Kidney (tissue), 13 donors: ENCODE measurements at regions not wholly inside any gene's neighbourhood (a gene's known extent, or its start where the extent isn't known, plus 50 kb on each side); places are given as distances from the start of the nearest gene placed in this dataset.

Experiments
- DNase-seq, 5 donors: peaks; one replicate each; pipeline ENCODE4 v3.0.0-alpha.2; 2013 to 2020
- FAIRE-seq: peaks from 2 replicates; lab custom pipeline; 2012; peaks lifted over from hg19 to GRCh38; lab: Jason Lieb, UNC
- H3K27ac ChIP-seq, 2 donors: one replicate each; pipeline ENCODE4 v1.7.0; 2013; ENCODE audit warnings: low read depth in 2 of 2, low read length in 2 of 2, inconsistent platforms in 1 of 2
- H3K27me3 ChIP-seq: one replicate; pipeline ENCODE4 v1.7.1; 2013; ENCODE audit warnings: low read length, inconsistent platforms; ENCODE audit not compliant: control insufficient read depth, insufficient read depth
- H3K36me3 ChIP-seq, 3 donors: one replicate each; pipeline versions ENCODE4 v1.7.0 to v1.7.1; 2013; ENCODE audit warnings: low read length in 3 of 3, control low read depth in 1 of 3, inconsistent platforms in 1 of 3; ENCODE audit not compliant: insufficient read depth in 3 of 3, control insufficient read depth in 2 of 3
- H3K4me1 ChIP-seq, 3 donors: one replicate each; pipeline versions ENCODE4 v1.7.0 to v1.7.1; 2013; ENCODE audit warnings: low read length in 3 of 3, inconsistent platforms in 1 of 3, low read depth in 1 of 3; ENCODE audit not compliant: control insufficient read depth in 2 of 3, insufficient read depth in 2 of 3
- H3K4me3 ChIP-seq, 3 donors: one replicate each; pipeline versions ENCODE4 v1.7.0 to v1.8.1; 2013; ENCODE audit warnings: low read length in 3 of 3, control low read depth in 1 of 3, inconsistent platforms in 1 of 3
- H3K9ac ChIP-seq, 3 donors: one replicate each; pipeline versions ENCODE4 v1.7.0 to v1.7.1; 2013; ENCODE audit warnings: low read length in 3 of 3, control low read depth in 1 of 3, inconsistent platforms in 1 of 3
- H3K9me3 ChIP-seq, 3 donors: one replicate each; pipeline versions ENCODE4 v1.7.0 to v1.7.1; 2013; ENCODE audit warnings: low read length in 3 of 3, control low read depth in 1 of 3, inconsistent platforms in 1 of 3; ENCODE audit not compliant: control insufficient read depth in 2 of 3, insufficient read depth in 1 of 3
- CTCF ChIP-seq: IDR thresholded peaks from 3 replicates; pipeline ENCODE4 v1.5.1; 2012; ENCODE audit warnings: mild to moderate bottlenecking, moderate library complexity, borderline replicate concordance; ENCODE audit not compliant: insufficient read depth; ENCODE audit errors: extremely low read depth
- intact Hi-C: fragments of 100-400 bp; cut with DNase I; formaldehyde crosslinking; loops from one replicate; pipeline ENCODE4 v1.11.1; 2022
- donor health status: control.
- donor health status: control.
- donor health status: control.
- donor health status: control.
- donor health status: control.
- donor health status: DM: yes; HTN: yes; CAD: no.
- donor health status: Normal renal cell carcinoma (clear cell type).

DNA sequence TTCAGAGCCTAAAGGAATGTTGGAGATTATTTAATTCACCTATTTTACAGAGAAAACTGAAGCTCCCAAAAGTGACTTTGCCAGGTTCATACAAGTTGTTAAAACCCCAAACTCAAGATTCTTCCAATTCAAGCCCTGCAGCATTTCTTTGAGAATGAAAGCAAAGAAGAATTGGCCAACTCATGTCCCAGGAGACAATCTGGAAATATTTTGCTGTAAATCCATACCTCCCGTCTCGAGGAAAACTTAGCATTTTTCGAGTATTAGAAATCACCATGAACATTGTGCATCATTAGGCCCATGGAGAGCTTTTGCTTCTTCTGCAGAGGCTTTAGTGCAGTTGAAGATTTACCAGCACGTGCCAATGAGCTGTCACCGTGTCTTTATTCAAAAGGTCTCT lies 176.4 kb upstream of the KCNJ16 start:
- intact Hi-C loops: no loop called here
- Histone ChIP-seq H3K36me3 (no peaks in the 10 kb centered on the region), H3K9ac (no peak overlapping the region), H3K27me3 (no peaks in the 10 kb centered on the region), H3K4me1 (no peaks in the 10 kb centered on the region), H3K9me3 (no peaks in the 10 kb centered on the region), H3K27ac (no peak overlapping the region), H3K4me3 (no peak overlapping the region)
- no peak for FAIRE-seq
- no peak for DNase-seq
- TF ChIP-seq CTCF: no peak

DNA sequence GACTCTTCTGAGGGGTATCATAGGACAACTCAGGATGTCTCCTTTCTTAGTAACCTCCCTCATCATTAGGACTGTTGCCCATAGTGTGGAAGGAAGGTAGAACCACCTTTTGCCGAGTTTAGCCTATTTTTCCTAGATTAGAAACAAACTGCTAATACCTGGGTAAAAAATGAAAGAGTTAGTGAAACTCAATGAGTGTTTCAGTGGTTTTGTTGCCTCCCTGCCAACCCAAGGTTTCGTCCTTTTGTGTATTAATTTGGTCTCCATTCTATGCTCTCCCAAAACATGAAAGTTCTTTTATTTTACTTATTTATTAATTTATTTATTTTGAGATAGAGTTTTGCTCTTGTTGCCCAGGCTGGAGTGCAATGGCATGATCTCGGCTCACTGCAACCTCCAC lies 174.9 kb upstream of the KCNJ16 start:
- H3K9ac ChIP-seq: no peak overlapping the region
- H3K4me1 ChIP-seq: no peaks in the 10 kb centered on the region
- DNase-seq: no peak
- no peaks in the 10 kb centered on the region for H3K27me3 ChIP-seq
- no peak overlapping the region for H3K4me3 ChIP-seq
- H3K27ac ChIP-seq: no peak overlapping the region
- no peak for FAIRE-seq
- no peaks in the 10 kb centered on the region for H3K36me3 ChIP-seq
- TF ChIP-seq CTCF: no peak
- H3K9me3 ChIP-seq: no peaks in the 10 kb centered on the region
- intact Hi-C loops: no loop called here

DNA sequence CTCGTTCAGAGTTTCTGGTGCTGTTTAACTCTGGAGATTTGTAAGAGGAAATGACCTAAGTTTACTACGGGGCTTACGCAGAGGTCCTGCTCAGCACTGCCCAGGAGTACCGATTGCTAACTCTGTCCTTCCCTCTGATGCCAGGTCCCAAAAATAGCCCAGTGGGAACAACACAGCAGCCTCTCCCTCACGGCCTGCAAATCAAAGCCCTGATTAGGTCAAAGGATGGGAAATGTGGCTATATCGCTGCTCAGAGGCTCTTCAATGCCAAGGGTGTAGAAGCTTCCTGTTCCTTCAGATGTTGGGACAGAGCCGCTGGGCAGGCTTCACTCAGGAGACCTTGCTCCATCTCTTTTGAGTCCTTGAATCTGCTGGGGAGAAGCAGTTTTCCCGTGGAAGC lies 174.2 kb upstream of the KCNJ16 start:
- FAIRE-seq (no peak), DNase-seq (peak in 1 of 5 donors; percentile 28)
- H3K9ac ChIP-seq: no peak overlapping the region
- H3K4me1 ChIP-seq: no peaks in the 10 kb centered on the region
- H3K9me3 ChIP-seq: no peaks in the 10 kb centered on the region
- no peak for TF ChIP-seq CTCF
- H3K36me3 ChIP-seq: no peaks in the 10 kb centered on the region
- no peak overlapping the region for H3K4me3 ChIP-seq
- intact Hi-C loops: no loop called here
- no peaks in the 10 kb centered on the region for H3K27me3 ChIP-seq
- H3K27ac ChIP-seq: no peak overlapping the region

DNA sequence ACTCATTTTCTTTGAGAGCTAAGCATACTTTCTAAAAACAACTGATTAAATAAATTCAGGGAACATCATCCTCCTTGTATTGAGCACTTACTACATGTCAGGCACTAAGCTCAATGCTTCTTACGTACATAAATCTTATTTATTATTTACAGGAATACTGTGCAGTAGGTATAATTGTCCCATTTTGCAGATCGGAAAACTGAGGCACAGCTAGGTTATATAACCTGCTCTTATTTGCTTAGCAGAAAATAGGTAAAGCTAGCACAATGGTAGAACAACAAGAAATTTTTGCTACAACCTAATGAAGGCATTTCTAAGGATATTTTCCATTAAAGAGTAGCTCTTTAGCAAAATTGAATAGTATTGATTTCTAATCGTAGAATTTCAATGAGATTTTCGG lies 168.7 kb upstream of the KCNJ16 start:
- Histone ChIP-seq H3K9ac (no peak overlapping the region), H3K36me3 (no peaks in the 10 kb centered on the region), H3K27me3 (no peaks in the 10 kb centered on the region), H3K27ac (no peak overlapping the region), H3K9me3 (no peaks in the 10 kb centered on the region), H3K4me3 (no peak overlapping the region), H3K4me1 (no peaks in the 10 kb centered on the region)
- intact Hi-C loops: no loop called here
- no peak for TF ChIP-seq CTCF
- FAIRE-seq (no peak), DNase-seq (no peak)
